ENCODE measurements at regions not wholly inside any gene's neighbourhood (a gene's known extent, or its start where the extent isn't known, plus 50 kb on each side); places are given as distances from the start of the nearest gene placed in this dataset.

DNA sequence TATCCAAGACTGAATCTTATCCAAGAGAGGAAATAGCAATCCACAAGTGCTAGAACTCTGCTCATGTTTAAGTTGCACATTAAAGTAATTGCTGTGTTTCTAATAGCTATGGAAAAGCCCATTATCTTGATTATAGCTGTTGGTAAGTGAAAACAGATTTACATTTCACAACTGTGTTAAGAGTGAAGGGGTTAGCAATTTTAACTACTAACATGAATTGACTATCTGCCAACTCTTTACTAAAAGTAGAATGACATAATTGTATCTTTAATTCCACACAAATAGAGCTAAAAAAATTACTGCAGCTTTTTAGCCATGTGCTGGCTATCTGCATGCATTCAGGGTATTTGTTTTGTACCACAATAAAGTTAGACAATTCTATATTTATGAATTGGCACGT, 277.9 kb upstream of the IRAK1BP1 start:
- H3K27me3 Mint-ChIP-seq = peaks cover 0 to 10% (median 0%) of the 10 kb centered on the region in 5 donors
- peaks cover 0 to 22% (median 2%) of the 10 kb centered on the region in 9 donors for H3K9me3 Mint-ChIP-seq
- H3K4me1 Mint-ChIP-seq = no peaks in the 10 kb centered on the region
- ATAC-seq (no peak), DNase-seq (no peak)
- H3K36me3 Mint-ChIP-seq = no peaks in the 10 kb centered on the region
- H3K27ac Mint-ChIP-seq = no peak overlapping the region
- POLR2A ChIA-PET = no interaction called here
- H3K4me3 Mint-ChIP-seq = no peak overlapping the region

DNA sequence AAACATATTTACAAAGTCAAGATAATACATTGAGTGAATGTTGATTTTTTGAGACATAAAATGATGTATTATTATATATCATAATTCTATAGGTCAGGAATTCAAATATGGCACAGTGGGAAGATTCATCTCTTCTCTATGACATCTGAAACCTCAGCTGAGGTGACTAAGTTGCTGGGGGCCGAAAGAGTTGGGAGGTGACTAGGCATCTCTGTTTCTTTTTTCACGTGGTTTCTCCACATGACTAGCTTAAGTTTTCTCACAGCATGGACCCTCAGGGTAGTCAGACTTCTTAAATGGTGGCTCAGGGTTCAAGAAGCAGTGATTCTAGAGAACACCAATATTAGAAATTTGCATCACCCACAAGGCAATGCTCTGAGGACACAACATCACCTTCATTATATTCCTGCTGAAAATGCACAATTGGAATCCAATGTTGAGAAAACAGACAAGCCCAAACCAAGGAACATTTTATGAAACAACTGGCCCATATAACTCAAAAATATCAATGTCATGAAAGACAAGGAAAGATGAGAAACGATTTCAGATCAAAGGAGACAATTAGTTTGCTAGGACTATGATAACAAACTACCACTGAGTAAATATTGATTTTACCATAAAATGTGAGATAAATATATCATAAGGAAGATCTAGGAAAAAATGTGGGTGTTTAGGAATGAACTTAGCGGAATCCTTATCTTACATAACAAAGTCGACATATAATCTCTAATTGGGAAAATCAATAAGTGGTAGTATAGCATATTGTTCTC, 273.3 kb upstream of the IRAK1BP1 start:
- H3K36me3 Mint-ChIP-seq = no peaks in the 10 kb centered on the region
- H3K4me1 Mint-ChIP-seq = no peaks in the 10 kb centered on the region
- no peak for DNase-seq
- H3K27ac Mint-ChIP-seq = no peak overlapping the region
- no peak overlapping the region for H3K4me3 Mint-ChIP-seq
- peaks cover 0 to 4% (median 0%) of the 10 kb centered on the region in 5 donors for H3K27me3 Mint-ChIP-seq
- no peak for ATAC-seq
- H3K9me3 Mint-ChIP-seq = peaks cover 0 to 9% (median 2%) of the 10 kb centered on the region in 9 donors
- POLR2A ChIA-PET = no interaction called here

DNA sequence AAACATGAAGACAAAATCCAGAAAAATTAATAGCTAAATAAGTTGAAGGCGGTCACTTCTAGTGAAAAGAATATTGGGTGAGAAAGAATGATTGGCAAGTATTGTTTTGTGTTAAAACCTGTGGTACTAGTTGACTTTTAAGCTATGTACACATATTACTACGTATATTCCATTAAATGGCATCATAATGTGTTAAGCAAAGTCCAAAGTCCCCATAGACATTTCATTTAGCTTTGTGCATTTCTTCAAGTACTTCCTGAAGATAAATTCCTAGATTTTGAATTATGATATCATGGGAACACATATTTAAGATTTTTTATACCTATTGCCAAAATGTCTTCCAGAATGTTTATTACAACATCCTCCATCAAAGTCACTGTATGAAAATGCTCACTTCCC, 272.7 kb upstream of the IRAK1BP1 start:
- DNase-seq (no peak), ATAC-seq (no peak)
- H3K36me3 Mint-ChIP-seq = no peaks in the 10 kb centered on the region
- no peaks in the 10 kb centered on the region for H3K4me1 Mint-ChIP-seq
- POLR2A ChIA-PET = no interaction called here
- peaks cover 0 to 10% (median 2%) of the 10 kb centered on the region in 9 donors for H3K9me3 Mint-ChIP-seq
- no peak overlapping the region for H3K4me3 Mint-ChIP-seq
- H3K27me3 Mint-ChIP-seq = peaks cover 0 to 4% (median 0%) of the 10 kb centered on the region in 5 donors
- H3K27ac Mint-ChIP-seq = no peak overlapping the region

DNA sequence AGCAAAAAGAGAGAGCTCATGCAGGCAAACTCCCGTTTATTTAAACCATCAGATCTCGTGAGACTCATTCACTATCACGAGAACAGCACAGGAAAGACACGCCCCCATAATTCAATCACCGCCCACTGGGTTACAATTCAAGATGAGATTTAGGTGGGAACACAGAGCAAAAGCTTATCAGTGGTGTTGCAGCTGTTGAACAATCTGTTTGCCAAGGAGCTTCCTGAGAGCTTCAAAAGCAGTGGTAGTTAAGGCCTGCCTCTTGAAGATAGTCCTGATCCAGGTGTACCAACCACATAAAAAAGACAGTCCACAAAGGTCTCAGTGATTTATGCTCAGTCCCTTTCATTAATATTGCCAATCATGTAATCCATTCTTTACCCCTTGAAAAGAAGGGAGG, 269.4 kb upstream of the IRAK1BP1 start:
- H3K36me3 Mint-ChIP-seq = no peaks in the 10 kb centered on the region
- peaks cover 0 to 13% (median 0%) of the 10 kb centered on the region in 9 donors for H3K9me3 Mint-ChIP-seq
- H3K27me3 Mint-ChIP-seq = no peaks in the 10 kb centered on the region
- no peak overlapping the region for H3K27ac Mint-ChIP-seq
- DNase-seq (no peak), ATAC-seq (no peak)
- H3K4me3 Mint-ChIP-seq = no peak overlapping the region
- no peaks in the 10 kb centered on the region for H3K4me1 Mint-ChIP-seq
- POLR2A ChIA-PET = no interaction called here

DNA sequence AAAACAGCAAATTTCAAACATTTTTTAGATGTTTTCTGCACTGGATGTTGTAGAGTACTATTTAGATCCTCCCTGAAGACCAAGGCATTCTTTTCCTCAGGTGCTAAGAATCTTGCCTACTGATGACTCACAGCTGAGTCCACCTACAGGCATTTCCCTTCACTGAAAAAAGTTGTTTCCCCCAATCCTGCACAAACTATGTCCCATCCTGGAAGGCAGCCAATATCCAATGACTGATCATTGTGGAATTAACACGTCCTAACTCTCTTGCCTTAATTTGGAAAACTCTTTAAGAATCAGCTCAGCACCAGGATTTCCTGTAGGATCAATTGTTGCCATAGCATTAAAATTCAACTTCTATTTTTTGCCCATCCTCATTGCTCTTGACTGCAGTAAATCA, 268.4 kb upstream of the IRAK1BP1 start:
- DNase-seq = no peak
- no peaks in the 10 kb centered on the region for H3K27me3 Mint-ChIP-seq
- POLR2A ChIA-PET = no interaction called here
- H3K9me3 Mint-ChIP-seq = peaks cover 0 to 13% (median 0%) of the 10 kb centered on the region in 9 donors
- no peak overlapping the region for H3K4me3 Mint-ChIP-seq
- H3K36me3 Mint-ChIP-seq = no peaks in the 10 kb centered on the region
- H3K27ac Mint-ChIP-seq = no peak overlapping the region
- ATAC-seq = no peak
- H3K4me1 Mint-ChIP-seq = no peaks in the 10 kb centered on the region

DNA sequence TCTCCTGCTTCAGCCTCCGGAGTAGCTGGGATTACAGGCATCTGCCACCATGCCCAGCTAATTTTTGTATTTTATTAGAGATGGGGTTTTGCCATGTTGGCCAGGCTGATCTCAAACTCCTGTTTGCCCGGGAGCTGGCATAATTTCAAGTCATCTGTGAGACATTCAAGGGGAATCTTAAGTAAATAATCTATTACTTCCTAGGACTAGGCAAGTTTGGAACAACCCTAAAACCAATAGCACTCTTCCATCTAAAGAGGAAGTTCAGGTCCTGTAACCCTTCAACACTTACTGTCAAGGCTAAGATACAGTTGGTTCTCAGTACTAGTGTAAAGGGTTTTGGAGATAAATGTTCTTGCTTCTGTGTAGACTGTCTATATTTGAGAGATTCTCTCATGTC, 267.8 kb upstream of the IRAK1BP1 start:
- POLR2A ChIA-PET = no interaction called here
- H3K4me3 Mint-ChIP-seq = no peak overlapping the region
- H3K27me3 Mint-ChIP-seq = no peaks in the 10 kb centered on the region
- no peak for ATAC-seq
- no peak overlapping the region for H3K27ac Mint-ChIP-seq
- no peaks in the 10 kb centered on the region for H3K4me1 Mint-ChIP-seq
- no peak for DNase-seq
- H3K36me3 Mint-ChIP-seq = no peaks in the 10 kb centered on the region
- H3K9me3 Mint-ChIP-seq = peaks cover 0 to 13% (median 0%) of the 10 kb centered on the region in 9 donors

DNA sequence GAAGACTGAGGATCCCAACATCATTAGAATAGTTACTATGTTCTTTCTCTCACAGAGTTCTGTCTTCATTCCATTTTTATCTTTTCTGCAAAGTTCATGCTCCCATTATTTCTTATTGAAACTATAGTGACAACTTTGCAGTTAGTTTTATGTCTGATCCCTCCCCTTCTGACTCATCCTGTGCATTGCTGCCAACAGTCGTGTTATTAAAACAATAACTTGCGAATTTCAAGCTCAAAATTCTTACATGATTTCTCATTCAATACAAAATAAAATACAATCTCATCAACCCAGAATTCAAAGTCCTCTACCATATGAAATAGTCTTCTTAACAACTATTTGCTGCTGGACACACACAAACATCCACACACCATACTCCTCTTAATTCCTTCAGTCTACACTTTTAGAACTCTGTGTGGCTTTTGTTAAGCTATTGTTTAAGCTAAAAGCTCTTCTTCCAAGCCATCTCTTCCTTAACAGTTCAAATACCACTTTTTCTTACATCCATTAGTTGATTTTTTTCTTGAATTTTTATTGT, 261.4 kb upstream of the IRAK1BP1 start:
- Mint-ChIP-seq H3K36me3 (no peaks in the 10 kb centered on the region), H3K4me3 (no peak overlapping the region)
- POLR2A ChIA-PET = no interaction called here

DNA sequence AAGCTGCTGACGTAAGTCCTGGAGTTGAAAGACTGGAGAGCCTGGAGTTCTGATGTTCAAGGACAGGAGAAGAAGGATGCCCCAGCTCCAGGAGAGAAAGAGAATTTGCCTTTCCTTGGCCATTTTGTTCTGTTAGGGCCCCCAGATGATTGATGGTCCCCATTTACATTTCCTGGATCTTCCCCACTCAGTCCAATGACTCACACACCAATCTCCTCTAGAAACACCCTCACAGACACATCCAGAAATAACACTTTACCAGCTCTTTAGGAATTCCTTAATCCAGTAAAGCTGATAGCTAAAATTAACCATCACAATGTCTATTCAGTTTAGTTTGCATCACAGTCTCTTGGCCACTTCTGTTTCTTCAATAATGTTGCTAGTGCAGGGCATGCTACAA, 260.2 kb upstream of the IRAK1BP1 start:
- Mint-ChIP-seq H3K27me3 (peaks cover 0 to 3% (median 0%) of the 10 kb centered on the region in 5 donors), H3K4me3 (no peak overlapping the region), H3K9me3 (peaks cover 0 to 3% (median 0%) of the 10 kb centered on the region in 9 donors), H3K27ac (no peak overlapping the region), H3K4me1 (no peaks in the 10 kb centered on the region), H3K36me3 (no peaks in the 10 kb centered on the region)
- no peak for ATAC-seq
- POLR2A ChIA-PET = no interaction called here
- no peak for DNase-seq

More for the DNA sequence above, 261.4 kb upstream of the IRAK1BP1 start:
- DNase-seq (no peak), ATAC-seq (no peak)
- H3K4me1 Mint-ChIP-seq = no peaks in the 10 kb centered on the region
- H3K27me3 Mint-ChIP-seq = peaks cover 0 to 3% (median 0%) of the 10 kb centered on the region in 5 donors
- H3K9me3 Mint-ChIP-seq = peaks cover 0 to 3% (median 0%) of the 10 kb centered on the region in 9 donors
- H3K27ac Mint-ChIP-seq = no peak overlapping the region

DNA sequence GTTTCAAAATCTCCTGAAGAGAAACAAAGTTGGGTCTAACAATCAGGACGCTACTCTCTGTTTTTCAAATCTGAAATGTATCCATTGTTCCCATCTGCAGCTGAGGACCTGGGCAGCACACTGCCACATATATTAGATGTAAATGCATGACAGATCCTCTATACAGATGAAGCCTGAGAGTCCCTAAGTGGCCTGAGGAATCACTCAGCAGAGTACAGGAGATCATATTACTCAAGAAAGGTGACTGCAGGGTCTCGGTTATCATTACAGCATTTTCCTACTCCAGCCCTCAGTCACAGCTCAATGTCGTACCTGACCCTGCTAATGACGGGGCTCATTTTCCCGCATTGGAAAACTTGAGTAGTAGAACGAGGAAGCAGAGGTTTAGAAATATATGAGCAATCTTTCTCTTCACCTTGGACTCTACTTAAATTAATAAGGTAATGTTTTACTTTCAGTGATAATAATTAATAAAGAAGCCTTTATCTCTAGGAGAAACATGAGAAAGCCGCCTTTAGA, 256.2 kb upstream of the IRAK1BP1 start:
- POLR2A ChIA-PET = no interaction called here
- H3K27ac Mint-ChIP-seq = no peak overlapping the region
- no peaks in the 10 kb centered on the region for H3K4me1 Mint-ChIP-seq
- H3K27me3 Mint-ChIP-seq = peaks cover 2 to 12% (median 3%) of the 10 kb centered on the region in 5 donors
- DNase-seq (no peak), ATAC-seq (no peak)
- peaks cover 0 to 5% (median 0%) of the 10 kb centered on the region in 9 donors for H3K9me3 Mint-ChIP-seq
- H3K4me3 Mint-ChIP-seq = no peak overlapping the region
- H3K36me3 Mint-ChIP-seq = no peaks in the 10 kb centered on the region

DNA sequence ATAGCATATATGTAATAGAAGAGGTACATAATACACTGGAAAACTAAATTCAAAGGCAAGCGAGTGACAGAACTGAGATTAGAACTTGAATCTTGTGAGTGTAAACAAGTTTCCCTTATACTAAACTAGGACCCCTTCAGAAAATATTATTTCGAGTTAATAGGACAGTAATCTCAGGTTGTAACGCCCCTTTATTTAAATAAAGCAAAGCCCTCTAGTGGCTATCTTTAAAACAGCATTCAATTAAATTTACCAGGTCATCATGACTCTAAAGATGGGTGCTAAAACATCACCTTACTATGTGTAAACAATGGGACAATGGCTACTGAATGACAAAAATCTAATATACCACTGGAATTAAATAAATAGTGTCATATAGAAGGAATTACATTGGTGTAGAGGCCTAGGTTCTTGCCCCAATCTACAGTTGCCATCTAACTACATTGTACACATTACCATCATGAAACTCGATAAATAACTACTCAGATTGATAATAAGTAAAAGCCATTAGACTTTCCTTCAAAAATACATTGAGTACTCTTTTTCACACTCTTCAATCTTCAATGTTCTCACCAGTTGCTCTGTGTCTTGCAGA, 255.4 kb upstream of the IRAK1BP1 start:
- no peaks in the 10 kb centered on the region for H3K36me3 Mint-ChIP-seq
- no peak for DNase-seq
- ATAC-seq = no peak
- H3K9me3 Mint-ChIP-seq = peaks cover 0 to 5% (median 0%) of the 10 kb centered on the region in 9 donors
- no peak overlapping the region for H3K4me3 Mint-ChIP-seq
- POLR2A ChIA-PET = no interaction called here
- peaks cover 2 to 12% (median 3%) of the 10 kb centered on the region in 5 donors for H3K27me3 Mint-ChIP-seq
- H3K27ac Mint-ChIP-seq = no peak overlapping the region
- H3K4me1 Mint-ChIP-seq = no peaks in the 10 kb centered on the region

DNA sequence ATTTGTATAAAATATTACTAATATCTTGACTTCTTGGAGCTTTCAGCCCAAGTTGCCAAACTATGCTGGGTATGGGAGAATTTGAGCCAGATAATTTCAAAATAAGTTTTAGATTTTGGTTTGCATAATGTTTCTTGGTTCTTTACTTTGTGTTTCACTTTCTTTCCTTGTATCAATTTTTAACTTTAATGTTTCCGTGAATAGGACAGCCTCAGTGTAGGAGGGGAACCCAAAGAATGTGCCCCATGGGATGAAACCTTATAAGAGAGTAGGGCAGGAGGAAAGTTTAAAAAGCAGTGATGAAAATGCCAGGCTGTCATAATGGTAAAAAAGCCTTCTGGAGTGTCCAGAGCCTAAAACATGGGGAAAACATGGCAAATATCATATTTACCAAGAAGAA, 252.4 kb upstream of the IRAK1BP1 start:
- Mint-ChIP-seq H3K36me3 (no peaks in the 10 kb centered on the region), H3K27ac (no peak overlapping the region), H3K9me3 (peaks cover 0 to 2% (median 0%) of the 10 kb centered on the region in 9 donors), H3K27me3 (peaks cover 2 to 12% (median 3%) of the 10 kb centered on the region in 5 donors), H3K4me3 (no peak overlapping the region), H3K4me1 (no peaks in the 10 kb centered on the region)
- POLR2A ChIA-PET = no interaction called here
- ATAC-seq = no peak
- DNase-seq = no peak

DNA sequence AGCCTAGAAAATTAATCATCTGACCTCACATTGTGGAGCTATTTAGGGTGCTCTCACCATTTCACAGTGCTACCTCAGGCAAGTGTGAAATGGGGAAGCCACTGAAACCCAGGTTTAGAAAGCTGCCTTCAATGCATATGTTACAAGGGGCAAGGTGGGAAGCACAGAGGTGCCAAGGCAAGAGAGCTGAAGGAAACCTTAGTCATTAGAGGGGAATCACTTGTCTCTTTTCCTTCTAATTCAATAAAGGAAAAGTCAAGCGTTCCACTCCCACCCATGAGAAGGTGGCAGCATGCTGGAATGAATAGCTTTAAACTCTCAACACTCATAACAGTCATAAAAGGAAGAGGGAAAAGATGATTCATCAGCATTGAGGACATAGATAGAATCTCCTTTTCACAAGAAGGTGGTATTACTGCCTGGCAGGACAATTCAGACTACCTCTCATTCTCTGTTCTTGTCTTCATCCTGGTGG, 251.9 kb upstream of the IRAK1BP1 start:
- H3K27ac Mint-ChIP-seq = no peak overlapping the region
- H3K36me3 Mint-ChIP-seq = no peaks in the 10 kb centered on the region
- peaks cover 2 to 12% (median 3%) of the 10 kb centered on the region in 5 donors for H3K27me3 Mint-ChIP-seq
- POLR2A ChIA-PET = no interaction called here
- H3K4me3 Mint-ChIP-seq = no peak overlapping the region
- ATAC-seq (no peak), DNase-seq (no peak)
- peaks cover 0 to 2% (median 0%) of the 10 kb centered on the region in 9 donors for H3K9me3 Mint-ChIP-seq
- H3K4me1 Mint-ChIP-seq = no peaks in the 10 kb centered on the region

DNA sequence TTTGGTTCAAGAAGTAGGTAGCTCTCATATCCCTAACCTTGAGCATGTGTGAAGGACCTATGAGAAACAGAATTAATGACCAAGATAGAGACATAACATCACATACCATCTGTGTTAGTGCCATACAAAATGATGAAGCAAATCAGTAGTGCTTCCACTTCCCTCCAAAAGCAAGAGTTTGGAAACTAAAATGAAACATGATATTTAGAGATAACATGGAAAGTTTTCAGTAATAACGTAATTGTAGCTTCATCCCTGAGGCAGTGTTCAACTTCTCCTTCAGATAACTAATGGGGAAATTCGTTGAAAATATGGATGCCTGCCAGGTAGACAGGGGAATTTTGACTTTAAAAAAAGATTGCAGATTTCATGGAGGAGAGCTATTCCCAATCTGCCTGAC, 248.4 kb upstream of the IRAK1BP1 start:
- DNase-seq = no peak
- Mint-ChIP-seq H3K27me3 (peaks cover 2 to 12% (median 3%) of the 10 kb centered on the region in 5 donors), H3K36me3 (no peaks in the 10 kb centered on the region), H3K4me1 (no peaks in the 10 kb centered on the region), H3K27ac (no peak overlapping the region), H3K9me3 (peaks cover 0 to 2% (median 0%) of the 10 kb centered on the region in 9 donors), H3K4me3 (no peak overlapping the region)
- no peak for ATAC-seq
- POLR2A ChIA-PET = no interaction called here
